ENCODE measurements at regions not wholly inside any gene's neighbourhood (a gene's known extent, or its start where the extent isn't known, plus 50 kb on each side); places are given as distances from the start of the nearest gene placed in this dataset.

- TF ChIP-seq ZFX (IDR thresholded peaks at IDR 0.05): no peak
- TF ChIP-seq, protein P1, sequence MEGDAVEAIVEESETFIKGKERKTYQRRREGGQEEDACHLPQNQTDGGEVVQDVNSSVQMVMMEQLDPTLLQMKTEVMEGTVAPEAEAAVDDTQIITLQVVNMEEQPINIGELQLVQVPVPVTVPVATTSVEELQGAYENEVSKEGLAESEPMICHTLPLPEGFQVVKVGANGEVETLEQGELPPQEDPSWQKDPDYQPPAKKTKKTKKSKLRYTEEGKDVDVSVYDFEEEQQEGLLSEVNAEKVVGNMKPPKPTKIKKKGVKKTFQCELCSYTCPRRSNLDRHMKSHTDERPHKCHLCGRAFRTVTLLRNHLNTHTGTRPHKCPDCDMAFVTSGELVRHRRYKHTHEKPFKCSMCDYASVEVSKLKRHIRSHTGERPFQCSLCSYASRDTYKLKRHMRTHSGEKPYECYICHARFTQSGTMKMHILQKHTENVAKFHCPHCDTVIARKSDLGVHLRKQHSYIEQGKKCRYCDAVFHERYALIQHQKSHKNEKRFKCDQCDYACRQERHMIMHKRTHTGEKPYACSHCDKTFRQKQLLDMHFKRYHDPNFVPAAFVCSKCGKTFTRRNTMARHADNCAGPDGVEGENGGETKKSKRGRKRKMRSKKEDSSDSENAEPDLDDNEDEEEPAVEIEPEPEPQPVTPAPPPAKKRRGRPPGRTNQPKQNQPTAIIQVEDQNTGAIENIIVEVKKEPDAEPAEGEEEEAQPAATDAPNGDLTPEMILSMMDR (IDR thresholded peaks at IDR 0.05 in 2 of 3, conservative IDR thresholded peaks at IDR 0.05 in 1 of 3; ENCODE audit: borderline replicate concordance in 1 of 3, insufficient read depth in 1 of 3, low read depth in 2 of 3, low read length in 2 of 3): no peak
These were observed 243.4 kb downstream of the NXPE2 start for GRCh38 chr11:114921697-114922096.

Measured in HCT116 (cell line).